Naive thymus-derived CD4-positive, alpha-beta T cell (primary cell): ENCODE measurements at regions not wholly inside any gene's neighbourhood (a gene's known extent, or its start where the extent isn't known, plus 50 kb on each side); places are given as distances from the start of the nearest gene placed in this dataset.
A peak's percentile ranks its signal among the peaks of the same experiment; 100 is the strongest.

Source experiments
- ATAC-seq: fragments of 150-1000 bp; cut with Tn5 transposase; 2 replicates; pipeline ENCODE4 v1.10.0; 2021; ENCODE audit warnings: mild to moderate bottlenecking, moderate library complexity
- CTCF ChIA-PET: fragments of 350-600 bp; sonication (Branson Sonifier 250); formaldehyde crosslinking; loops from one replicate; lab custom pipeline; 2021; ENCODE audit warnings: antibody characterized with exemption; lab: Charles Lee
- POLR2A ChIA-PET: fragments of 350-600 bp; sonication (Branson Sonifier 250); formaldehyde crosslinking; loops from one replicate; lab custom pipeline; 2021; ENCODE audit warnings: antibody characterized with exemption, inconsistent platforms; lab: Charles Lee
- DNase-seq, 9 donors: peaks; one replicate each; pipeline versions ENCODE4 v3.0.0 to v3.0.0-alpha.2; 2020 to 2022; ENCODE audit warnings: mixed read lengths in 1 of 9
- H3K27ac ChIP-seq: one replicate; pipeline ENCODE4 v1.7.0; 2013; ENCODE audit warnings: mild to moderate bottlenecking, low read depth, low read length, moderate library complexity
- H3K27me3 ChIP-seq, 2 donors: one replicate each; pipeline ENCODE4 v1.7.0; 2013; ENCODE audit warnings: low read length in 2 of 2, mild to moderate bottlenecking in 2 of 2, moderate library complexity in 2 of 2; ENCODE audit not compliant: control insufficient read depth in 2 of 2, insufficient read depth in 2 of 2
- H3K36me3 ChIP-seq, 3 experiments: 1 replicate in 2 of 3; 2 replicates in 1 of 3; pipeline ENCODE4 v1.7.0; 2013; ENCODE audit warnings: low read length in 3 of 3, mild to moderate bottlenecking in 3 of 3, moderate library complexity in 1 of 3; ENCODE audit not compliant: insufficient read depth in 3 of 3, control insufficient read depth in 2 of 3
- H3K4me1 ChIP-seq, 2 donors: one replicate each; pipeline ENCODE4 v1.7.0; 2013; ENCODE audit warnings: low read length in 2 of 2, mild to moderate bottlenecking in 2 of 2, moderate library complexity in 1 of 2; ENCODE audit not compliant: control insufficient read depth in 2 of 2, insufficient read depth in 2 of 2
- H3K4me3 ChIP-seq: 2 replicates; pipeline ENCODE4 v1.7.0; 2013; ENCODE audit warnings: mild to moderate bottlenecking, low read length
- H3K9me3 ChIP-seq, 3 experiments: 1 replicate in 2 of 3; 2 replicates in 1 of 3; pipeline ENCODE4 v1.7.0; 2013; ENCODE audit warnings: low read length in 3 of 3; ENCODE audit not compliant: control insufficient read depth in 2 of 3
- H3K27ac Mint-ChIP-seq, 9 donors: one replicate each; pipeline ENCODE4 v1.8.0; 2020 to 2022; ENCODE audit warnings: mixed read lengths in 9 of 9, mild to moderate bottlenecking in 8 of 9, moderate library complexity in 5 of 9, inconsistent platforms in 2 of 9
- H3K27me3 Mint-ChIP-seq, 5 donors: one replicate each; pipeline ENCODE4 v1.8.0; 2021 to 2022; ENCODE audit warnings: mixed read lengths in 5 of 5, mild to moderate bottlenecking in 1 of 5
- H3K36me3 Mint-ChIP-seq, 5 donors: one replicate each; pipeline ENCODE4 v1.8.0; 2020 to 2022; ENCODE audit warnings: mixed read lengths in 5 of 5, mild to moderate bottlenecking in 3 of 5, inconsistent platforms in 1 of 5
- H3K4me1 Mint-ChIP-seq, 7 donors: one replicate each; pipeline ENCODE4 v1.8.0; 2020 to 2022; ENCODE audit warnings: mixed read lengths in 7 of 7, mild to moderate bottlenecking in 3 of 7, inconsistent platforms in 1 of 7
- H3K4me3 Mint-ChIP-seq, 10 donors: one replicate each; pipeline ENCODE4 v1.8.0; 2020 to 2022; ENCODE audit warnings: mild to moderate bottlenecking in 10 of 10, mixed read lengths in 10 of 10, moderate library complexity in 6 of 10, inconsistent platforms in 2 of 10
- H3K9me3 Mint-ChIP-seq, 11 donors: one replicate each; pipeline ENCODE4 v1.8.0; 2020 to 2022; ENCODE audit warnings: mixed read lengths in 11 of 11, mild to moderate bottlenecking in 4 of 11, inconsistent platforms in 1 of 11, moderate library complexity in 1 of 11
- intact Hi-C, 2 donors: fragments of 100-400 bp; cut with micrococcal nuclease; formaldehyde crosslinking; loops; one replicate each; pipeline ENCODE4 v1.15.1; 2023

DNA sequence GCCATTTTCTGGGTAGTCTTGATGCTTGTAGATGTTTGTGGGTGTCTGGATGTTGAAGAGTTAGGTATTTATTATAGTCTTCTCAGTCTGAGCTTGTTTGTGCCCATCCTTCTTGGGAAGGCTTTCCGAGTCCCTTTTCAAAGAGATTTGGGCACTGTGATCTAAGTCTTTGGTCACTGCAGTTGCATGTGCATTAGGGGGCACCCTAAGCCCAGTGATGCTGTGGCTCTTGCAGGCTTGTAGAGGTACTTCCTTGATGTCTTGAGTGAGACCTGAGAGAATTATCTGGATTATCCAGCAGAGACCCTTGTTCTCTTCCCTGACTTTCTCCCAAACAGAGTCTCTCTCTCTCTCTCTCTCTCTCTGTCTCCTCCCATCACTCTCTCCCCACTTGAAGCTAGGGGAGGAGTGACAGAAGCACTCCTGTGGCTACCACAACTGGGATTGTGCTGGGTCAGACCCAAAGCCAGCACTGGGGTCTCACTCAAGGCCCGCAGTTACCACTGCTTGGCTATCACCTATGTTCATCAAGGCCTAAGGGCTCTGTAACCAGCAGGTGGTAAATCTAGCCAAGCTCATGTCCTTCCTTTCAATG lies 68.5 kb downstream of the TMCO5A start:
- H3K4me1 ChIP-seq, result no peaks in the 10 kb centered on the region
- ATAC-seq (peak; percentile 60), DNase-seq (no peak)
- Mint-ChIP-seq H3K9me3 (peaks cover 0 to 39% (median 15%) of the 10 kb centered on the region in 11 donors), H3K4me1 (no peaks in the 10 kb centered on the region), H3K4me3 (no peak overlapping the region), H3K27me3 (peaks cover 0 to 24% (median 9%) of the 10 kb centered on the region in 5 donors), H3K27ac (no peak overlapping the region), H3K36me3 (peaks cover 0 to 6% (median 0%) of the 10 kb centered on the region in 5 donors)
- ChIA-PET POLR2A (no interaction called here), CTCF (interaction anchor here (0.6 kb wide), 1 partner anchor 1436 kb away, joined by 3 read pairs; no protein-coding TSS in a partner anchor)
- no peaks in the 10 kb centered on the region for H3K27me3 ChIP-seq
- no peak overlapping the region for H3K4me3 ChIP-seq
- H3K36me3 ChIP-seq, result no peaks in the 10 kb centered on the region
- H3K9me3 ChIP-seq, result no peaks in the 10 kb centered on the region
- H3K27ac ChIP-seq, result no peak overlapping the region
- intact Hi-C loops, result no loop called here

DNA sequence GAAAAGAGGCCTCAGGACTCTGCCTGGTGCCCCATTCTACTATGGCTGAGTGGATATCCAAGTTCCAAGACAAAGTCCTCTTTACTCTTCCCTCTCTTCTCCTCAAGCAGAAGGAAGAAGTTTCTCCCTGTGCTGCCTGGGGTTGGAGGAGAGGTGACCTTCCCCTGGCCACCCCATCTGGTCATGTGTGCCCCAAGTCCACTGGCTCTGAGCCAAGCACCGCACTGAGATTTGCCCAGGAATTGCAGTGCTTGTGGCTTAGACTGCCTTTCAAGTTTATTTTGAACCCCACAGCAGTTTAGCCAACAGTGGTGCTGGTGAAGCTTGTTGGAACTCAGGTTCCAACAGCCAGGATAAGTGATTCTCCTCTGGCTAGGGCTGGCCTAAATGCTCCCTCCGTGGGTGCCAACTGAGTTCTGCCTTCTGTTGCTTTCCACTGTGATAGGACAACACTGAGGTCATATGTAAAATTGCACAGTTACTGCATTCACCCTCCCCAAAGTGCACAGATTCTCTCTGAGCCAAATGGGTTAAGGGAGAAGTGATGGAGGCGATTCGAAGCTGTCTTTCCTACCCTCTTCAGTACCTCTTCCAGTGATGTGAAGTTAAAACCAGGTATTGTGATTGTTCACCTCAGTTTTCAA lies 69.9 kb downstream of the TMCO5A start:
- Histone ChIP-seq H3K27me3 (no peaks in the 10 kb centered on the region), H3K27ac (no peak overlapping the region), H3K4me1 (no peaks in the 10 kb centered on the region), H3K4me3 (no peak overlapping the region), H3K9me3 (no peaks in the 10 kb centered on the region), H3K36me3 (no peaks in the 10 kb centered on the region)
- ChIA-PET POLR2A (no interaction called here), CTCF (no interaction called here)
- Mint-ChIP-seq H3K4me3 (no peak overlapping the region), H3K36me3 (peaks cover 0 to 6% (median 0%) of the 10 kb centered on the region in 5 donors), H3K9me3 (peaks cover 0 to 35% (median 12%) of the 10 kb centered on the region in 11 donors), H3K27ac (no peak overlapping the region), H3K4me1 (no peaks in the 10 kb centered on the region), H3K27me3 (peaks cover 0 to 21% (median 9%) of the 10 kb centered on the region in 5 donors)
- no peak for ATAC-seq
- intact Hi-C loops, result no loop called here
- DNase-seq, result no peak

DNA sequence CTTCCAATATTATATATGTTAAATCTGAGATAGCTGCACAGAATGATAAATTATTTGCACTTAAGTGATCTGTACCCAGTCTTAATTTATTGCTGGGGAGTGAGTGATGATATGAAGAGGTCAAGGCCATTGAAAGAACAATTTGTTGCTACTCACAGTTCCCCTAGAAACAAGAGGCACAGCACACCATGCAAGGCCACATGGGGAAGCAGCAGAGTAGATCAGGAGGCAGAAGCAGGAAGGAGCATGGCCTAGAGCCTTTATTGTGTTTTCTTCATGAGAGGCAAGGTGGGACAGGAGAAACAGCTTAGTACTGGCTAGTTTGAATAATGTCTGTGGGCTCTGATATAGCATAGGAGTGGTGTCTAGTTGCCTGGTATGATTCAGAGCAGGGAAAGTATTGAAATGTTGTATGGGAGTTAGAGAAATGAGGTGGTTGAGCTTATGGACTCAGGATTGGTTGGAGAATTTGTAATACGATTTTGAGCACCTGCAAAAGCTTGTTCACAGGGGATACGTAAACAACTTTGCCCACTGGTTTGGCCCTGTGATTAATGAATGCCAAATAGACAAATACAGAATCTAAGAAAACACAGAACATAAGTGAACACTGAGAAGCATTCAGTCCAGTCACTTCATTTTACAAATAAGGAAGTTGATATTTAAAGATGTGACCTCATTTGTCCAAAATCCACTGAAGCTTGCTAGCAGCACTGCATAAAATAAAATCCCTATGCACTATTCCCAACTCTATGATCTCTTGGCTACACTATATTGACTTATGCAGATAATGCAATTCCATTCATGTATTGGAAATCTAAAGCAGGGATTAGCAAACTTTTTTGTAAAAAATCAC lies 71.7 kb downstream of the TMCO5A start:
- Histone ChIP-seq H3K27ac (no peak overlapping the region), H3K27me3 (no peaks in the 10 kb centered on the region), H3K4me3 (no peak overlapping the region), H3K36me3 (no peaks in the 10 kb centered on the region), H3K4me1 (no peaks in the 10 kb centered on the region), H3K9me3 (no peaks in the 10 kb centered on the region)
- ChIA-PET POLR2A (no interaction called here), CTCF (no interaction called here)
- H3K27ac Mint-ChIP-seq, result no peak overlapping the region
- H3K27me3 Mint-ChIP-seq, result peaks cover 2 to 18% (median 9%) of the 10 kb centered on the region in 5 donors
- no peak overlapping the region for H3K4me3 Mint-ChIP-seq
- ATAC-seq (peak; percentile 34), DNase-seq (no peak)
- no peaks in the 10 kb centered on the region for H3K4me1 Mint-ChIP-seq
- H3K9me3 Mint-ChIP-seq, result peaks cover 0 to 31% (median 11%) of the 10 kb centered on the region in 11 donors
- H3K36me3 Mint-ChIP-seq, result peaks cover 0 to 6% (median 0%) of the 10 kb centered on the region in 5 donors
- intact Hi-C loops, result no loop called here

DNA sequence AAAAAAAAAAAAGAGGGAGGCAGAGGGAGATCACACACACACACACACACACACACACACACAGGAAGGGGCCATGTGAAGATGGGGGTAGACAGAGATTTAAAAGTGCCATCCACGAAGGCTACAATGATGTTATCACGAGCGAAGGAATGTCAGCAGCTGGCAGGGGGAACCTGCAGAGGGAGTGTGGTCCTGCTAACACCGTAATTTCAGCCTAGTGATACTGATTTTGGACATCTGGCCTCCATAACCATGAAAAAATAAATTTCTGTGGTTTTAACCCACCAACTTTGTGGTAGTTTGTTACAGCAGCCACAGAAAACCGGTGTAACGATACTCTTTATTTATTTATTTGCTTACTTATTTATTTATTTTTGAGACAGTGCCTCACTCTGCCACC lies 76.0 kb downstream of the TMCO5A start:
- no peak for ATAC-seq
- intact Hi-C loops, result no loop called here
- DNase-seq, result no peak
- Histone ChIP-seq H3K4me3 (no peak overlapping the region), H3K4me1 (no peaks in the 10 kb centered on the region), H3K27me3 (no peaks in the 10 kb centered on the region), H3K9me3 (no peaks in the 10 kb centered on the region), H3K27ac (no peak overlapping the region), H3K36me3 (no peaks in the 10 kb centered on the region)
- Mint-ChIP-seq H3K4me3 (no peak overlapping the region), H3K36me3 (no peaks in the 10 kb centered on the region), H3K27me3 (peaks cover 0 to 7% (median 0%) of the 10 kb centered on the region in 5 donors), H3K4me1 (no peaks in the 10 kb centered on the region), H3K27ac (no peak overlapping the region), H3K9me3 (peaks cover 0 to 4% (median 0%) of the 10 kb centered on the region in 11 donors)
- POLR2A ChIA-PET, result no interaction called here
- CTCF ChIA-PET, result no interaction called here

DNA sequence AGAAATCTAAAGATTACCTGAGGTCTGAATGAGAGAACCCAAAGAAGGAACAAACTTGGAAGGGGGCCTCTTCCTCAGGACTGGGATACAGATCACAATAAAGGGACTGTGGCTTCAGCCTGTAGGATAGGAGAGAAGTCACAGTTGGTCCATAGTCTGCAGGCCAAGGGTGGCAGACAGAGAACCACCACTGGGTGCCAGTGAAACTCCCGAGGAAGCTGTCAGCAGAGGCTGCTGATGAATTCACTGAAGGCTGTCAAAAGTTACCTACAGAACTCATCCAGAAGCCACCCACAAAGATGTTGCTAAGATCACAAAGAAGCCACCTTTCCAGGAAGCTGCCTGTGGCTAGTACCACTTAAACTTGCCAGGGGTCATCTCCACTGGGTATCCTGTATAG lies 78.5 kb downstream of the TMCO5A start:
- Histone ChIP-seq H3K9me3 (no peaks in the 10 kb centered on the region), H3K27me3 (no peaks in the 10 kb centered on the region)
- CTCF ChIA-PET, result no interaction called here

DNA sequence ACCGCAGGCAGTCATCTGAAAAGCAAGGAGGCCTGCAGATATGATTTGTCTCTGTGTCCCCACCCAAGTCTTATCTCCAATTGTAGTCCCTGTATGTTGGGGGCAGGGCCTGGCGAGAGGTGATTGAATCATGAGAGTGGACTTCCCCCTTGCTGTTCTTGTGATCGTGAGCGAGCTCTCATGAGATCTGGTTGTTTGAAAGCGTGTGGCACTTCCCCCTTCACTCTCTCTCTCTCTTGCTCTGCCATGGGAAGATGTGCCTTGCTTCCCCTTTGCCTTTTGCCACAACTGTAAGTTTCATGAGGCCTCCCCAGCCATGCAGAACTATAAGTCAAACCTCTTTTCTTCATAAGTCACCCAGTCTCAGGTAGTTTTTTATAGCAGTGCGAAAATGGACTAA lies 83.3 kb downstream of the TMCO5A start:
- DNase-seq (no peak), ATAC-seq (peak; percentile 60)
- Histone ChIP-seq H3K4me3 (no peak overlapping the region), H3K27ac (no peak overlapping the region), H3K4me1 (no peaks in the 10 kb centered on the region), H3K36me3 (no peaks in the 10 kb centered on the region), H3K9me3 (no peaks in the 10 kb centered on the region), H3K27me3 (no peaks in the 10 kb centered on the region)
- no peaks in the 10 kb centered on the region for H3K4me1 Mint-ChIP-seq
- peaks cover 0 to 9% (median 4%) of the 10 kb centered on the region in 5 donors for H3K27me3 Mint-ChIP-seq
- H3K9me3 Mint-ChIP-seq, result peaks cover 0 to 2% (median 0%) of the 10 kb centered on the region in 11 donors
- H3K27ac Mint-ChIP-seq, result no peak overlapping the region
- ChIA-PET POLR2A (no interaction called here), CTCF (no interaction called here)
- no peak overlapping the region for H3K4me3 Mint-ChIP-seq
- H3K36me3 Mint-ChIP-seq, result no peaks in the 10 kb centered on the region
- intact Hi-C loops, result no loop called here

More for the DNA sequence above, 78.5 kb downstream of the TMCO5A start:
- Histone ChIP-seq H3K36me3 (no peaks in the 10 kb centered on the region), H3K4me1 (no peaks in the 10 kb centered on the region), H3K4me3 (no peak overlapping the region), H3K27ac (no peak overlapping the region)
- ATAC-seq (no peak), DNase-seq (no peak)
- intact Hi-C loops, result no loop called here
- Mint-ChIP-seq H3K36me3 (no peaks in the 10 kb centered on the region), H3K27ac (no peak overlapping the region), H3K4me1 (no peaks in the 10 kb centered on the region), H3K4me3 (no peak overlapping the region), H3K27me3 (peaks cover 2 to 9% (median 4%) of the 10 kb centered on the region in 5 donors), H3K9me3 (peaks cover 0 to 2% (median 0%) of the 10 kb centered on the region in 11 donors)
- POLR2A ChIA-PET, result no interaction called here
